Testis (tissue), 2 donors: ENCODE measurements at regions not wholly inside any gene's neighbourhood (a gene's known extent, or its start where the extent isn't known, plus 50 kb on each side); places are given as distances from the start of the nearest gene placed in this dataset.

Experiments used
- CTCF ChIP-seq, 3 experiments: fragments of 450-650 bp in 2 of 3; fragments of 200-600 bp in 1 of 3; sonication (generic) in 1 of 3; IDR thresholded peaks; one replicate each; pipeline ENCODE4 v1.5.1; 2016 to 2019; ENCODE audit warnings: antibody characterized with exemption in 3 of 3, mild to moderate bottlenecking in 2 of 3, moderate library complexity in 1 of 3
- POLR2A ChIP-seq: fragments of 450-650 bp; IDR thresholded peaks from one replicate; pipeline ENCODE4 v1.6.1; 2017; ENCODE audit warnings: antibody characterized with exemption, mild to moderate bottlenecking, moderate library complexity

GRCh38 chr2:5939553-5939952 is 247.4 kb downstream of the SOX11 start:
- TF ChIP-seq CTCF (IDR thresholded peaks at IDR 0.05) = no peak
- no peak for TF ChIP-seq POLR2A
